ENCODE measurements at regions not wholly inside any gene's neighbourhood (a gene's known extent, or its start where the extent isn't known, plus 50 kb on each side); places are given as distances from the start of the nearest gene placed in this dataset.

DNA sequence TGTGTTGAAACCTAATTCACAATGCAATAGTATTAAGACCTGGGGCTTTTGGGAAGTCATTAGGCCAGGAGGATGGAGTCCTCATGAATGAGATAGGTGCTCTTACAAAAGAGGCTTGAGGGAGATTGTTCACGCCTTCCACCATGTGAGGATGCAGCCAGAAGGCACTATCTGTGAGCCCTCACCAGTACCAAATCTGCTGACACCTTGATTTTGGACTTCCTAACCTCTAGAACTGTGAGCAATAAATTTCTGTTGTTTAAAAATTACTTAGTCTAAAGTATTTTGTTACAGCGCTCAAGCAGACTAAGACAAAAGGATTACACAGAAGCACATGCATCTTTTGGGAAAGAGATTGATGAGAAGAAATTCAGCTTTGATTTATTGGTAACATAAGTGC, 232.9 kb upstream of the NR4A3 start:
- DNase-seq: no peak

DNA sequence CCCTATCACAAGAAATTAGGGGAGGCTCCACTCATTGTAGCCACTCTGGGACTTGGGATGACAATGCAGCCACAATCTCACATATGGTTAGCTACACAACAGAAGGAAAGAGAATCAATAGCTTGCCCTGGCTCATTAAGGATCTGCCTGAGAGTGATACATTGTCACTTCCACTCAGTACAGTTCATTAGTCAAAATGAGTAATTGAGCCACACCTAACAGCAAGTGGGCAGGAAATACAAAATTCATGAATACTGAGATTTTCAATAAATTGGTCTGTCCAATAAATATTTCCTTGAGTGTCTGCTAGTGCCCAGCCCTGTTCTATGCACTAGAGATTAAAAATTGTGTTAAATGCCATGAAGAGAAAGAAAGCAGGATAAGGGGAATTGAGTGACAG, 231.3 kb upstream of the NR4A3 start:
- DNase-seq: no peak

DNA sequence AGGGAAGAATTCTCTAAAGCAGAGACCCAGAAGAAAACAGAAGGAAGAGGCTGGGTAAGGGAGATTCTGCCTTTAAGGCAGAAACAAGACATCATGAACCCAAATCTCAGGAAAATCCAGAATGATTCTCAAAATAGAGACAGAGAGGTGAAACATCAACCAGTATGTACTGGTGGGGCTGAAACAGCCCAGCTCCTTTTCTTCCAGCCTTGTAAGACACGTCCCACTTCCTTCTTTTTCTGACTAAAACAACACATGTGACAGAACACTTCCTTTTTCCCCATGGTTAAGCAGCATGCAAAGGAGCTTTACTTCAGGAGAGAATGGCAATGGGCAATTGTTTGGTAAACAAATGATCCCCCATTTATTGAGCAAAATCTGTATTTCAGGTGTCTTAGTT, 230.8 kb upstream of the NR4A3 start:
- no peak for DNase-seq

- no peak for DNase-seq
These were observed 229.9 kb upstream of the NR4A3 start for GRCh38 chr9:99591770-99592169.

DNA sequence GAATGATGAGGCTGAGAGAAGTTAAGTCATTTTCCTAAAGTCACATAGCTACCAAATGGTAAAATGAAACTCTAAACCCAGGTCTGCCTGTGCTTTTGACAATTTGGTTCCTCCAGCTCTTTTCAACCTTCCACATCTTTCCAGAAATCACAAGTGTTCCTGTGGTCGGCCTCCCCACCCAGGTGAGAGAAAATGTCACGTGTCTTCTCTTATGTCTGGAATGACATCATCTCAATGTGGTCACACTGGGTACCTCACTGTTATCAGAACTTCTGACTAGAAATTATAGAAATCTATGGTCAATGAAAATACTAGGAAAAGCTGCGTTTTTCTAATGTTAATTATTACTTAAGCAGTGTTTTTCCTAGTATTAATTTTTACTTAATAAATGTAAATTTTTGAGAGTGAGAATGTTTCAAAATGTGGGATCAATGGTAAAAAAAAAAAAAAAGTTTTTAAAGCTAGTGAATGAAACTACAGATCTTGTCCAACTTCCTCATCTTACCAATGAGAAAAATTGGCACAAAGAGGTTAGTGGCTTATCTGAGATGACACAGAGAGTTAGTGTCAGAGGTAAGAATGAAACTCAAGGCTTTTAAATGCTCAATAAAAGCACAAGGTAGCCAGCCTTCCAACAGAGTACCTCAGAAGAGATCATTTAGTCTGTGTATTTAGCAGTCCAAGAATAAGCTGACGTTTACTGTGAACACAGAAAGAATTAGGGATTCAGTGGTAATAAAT, 228.7 kb upstream of the NR4A3 start:
- no peak for DNase-seq

- DNase-seq: no peak
These were observed 228.1 kb upstream of the NR4A3 start for GRCh38 chr9:99593610-99594009.

GRCh38 chr9:99594056-99594780, 227.5 kb upstream of the NR4A3 start:
- DNase-seq: no peak

- DNase-seq: no peak
These were observed 225.9 kb upstream of the NR4A3 start for GRCh38 chr9:99595796-99596195.

DNA sequence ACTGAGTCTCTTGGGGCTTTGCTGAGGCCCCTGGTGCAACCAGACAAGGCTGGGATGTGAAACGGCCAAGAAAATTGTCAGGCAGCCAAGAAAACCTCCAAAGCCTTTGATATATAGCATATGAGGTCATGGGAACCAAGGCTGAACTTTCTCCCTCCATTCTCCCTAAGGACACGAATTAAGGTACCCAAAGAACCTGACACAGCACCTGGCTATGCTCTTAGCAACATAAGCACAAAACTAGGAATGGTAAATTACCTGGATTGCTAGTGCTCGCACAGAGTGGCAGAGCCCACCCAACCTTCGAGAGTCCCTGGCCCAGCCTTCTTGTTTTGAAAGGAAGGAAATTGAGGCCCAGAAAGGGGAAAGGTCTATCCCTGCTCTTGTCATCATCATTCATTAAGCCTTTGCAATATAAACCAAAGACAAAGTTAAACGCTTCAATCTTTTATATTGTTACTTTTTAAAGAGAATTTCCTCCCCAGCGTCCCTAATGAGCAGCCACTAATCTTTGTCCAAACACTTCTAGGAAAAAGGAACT, 220.0 kb upstream of the NR4A3 start:
- DNase-seq: peak; percentile 72

GRCh38 chr9:99602854-99603253, 218.8 kb upstream of the NR4A3 start:
- no peak for DNase-seq

GRCh38 chr9:99605016-99605743, 216.5 kb upstream of the NR4A3 start:
- no peak for DNase-seq

GRCh38 chr9:99606296-99606695, 215.4 kb upstream of the NR4A3 start:
- no peak for DNase-seq

- DNase-seq: no peak
These were observed 214.7 kb upstream of the NR4A3 start for GRCh38 chr9:99606957-99607356.

DNA sequence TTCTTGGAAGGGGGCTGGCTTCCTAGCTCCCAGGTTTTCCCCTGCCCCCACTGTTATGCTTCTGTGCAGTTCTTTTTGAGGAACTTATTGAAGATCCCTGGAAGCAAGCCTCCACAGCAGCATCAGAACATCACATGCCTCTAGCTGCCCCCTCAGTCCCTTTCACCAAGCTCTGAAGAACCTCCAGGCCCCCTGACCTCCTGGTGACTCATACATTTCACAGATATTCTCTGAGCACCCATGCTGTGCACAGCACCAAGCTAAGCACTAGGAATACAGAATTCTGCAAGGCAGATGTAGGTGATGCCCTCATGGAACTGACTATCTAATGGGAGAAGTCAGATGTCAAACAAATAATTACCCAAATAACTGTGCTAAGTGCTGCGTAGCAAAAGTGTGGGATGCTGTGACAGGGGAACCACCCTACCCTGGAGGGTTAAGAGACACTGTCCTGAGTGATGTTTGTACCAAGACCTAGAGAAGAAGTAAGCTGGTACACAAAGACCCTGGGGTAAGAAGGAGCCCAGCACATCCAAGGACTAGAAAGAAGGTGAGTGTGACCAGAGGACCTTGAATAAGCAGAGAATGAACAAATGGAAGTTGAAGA, 213.7 kb upstream of the NR4A3 start:
- DNase-seq: no peak

GRCh38 chr9:99614341-99614740, 207.3 kb upstream of the NR4A3 start:
- no peak for DNase-seq

DNA sequence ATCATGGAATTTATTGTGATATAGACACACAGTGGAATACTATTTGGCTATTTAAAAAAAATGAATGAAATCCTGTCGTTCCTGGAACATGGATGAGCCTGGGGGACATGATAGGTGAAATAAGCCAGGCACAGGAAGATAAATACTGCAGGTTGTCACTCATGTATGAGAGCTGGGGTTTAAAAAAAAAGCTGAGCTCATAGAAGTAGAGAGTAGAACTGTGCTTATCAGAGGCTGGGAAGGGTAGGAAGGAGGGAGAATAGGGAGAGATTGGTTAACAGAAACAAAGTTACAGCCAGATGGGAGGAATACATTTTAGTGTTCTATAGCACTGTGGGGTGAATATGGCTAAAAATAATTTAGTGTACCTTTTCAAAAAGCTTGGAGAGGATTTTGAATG, 200.6 kb upstream of the NR4A3 start:
- DNase-seq: no peak

DNA sequence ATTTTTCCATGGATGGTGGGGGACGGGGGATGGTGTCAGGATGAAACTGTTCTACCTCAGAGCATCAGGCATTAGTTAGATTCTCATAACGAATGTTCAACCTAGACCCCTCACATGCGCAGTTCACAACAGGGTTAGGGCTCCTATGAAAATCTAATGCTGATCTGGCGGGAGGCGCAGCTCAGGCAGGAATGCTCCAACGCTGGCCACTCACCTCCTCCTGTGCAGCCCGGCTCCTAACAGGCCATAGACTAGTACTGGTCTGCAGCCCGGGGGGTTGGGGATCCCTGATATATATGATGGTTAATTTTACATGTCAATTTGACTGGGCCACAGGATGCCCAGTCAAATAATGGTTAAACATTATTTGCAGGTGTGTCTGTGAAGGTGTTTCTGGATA, 199.0 kb upstream of the NR4A3 start:
- no peak for DNase-seq

- DNase-seq: no peak
These were observed 197.8 kb upstream of the NR4A3 start for GRCh38 chr9:99623780-99624364.

DNA sequence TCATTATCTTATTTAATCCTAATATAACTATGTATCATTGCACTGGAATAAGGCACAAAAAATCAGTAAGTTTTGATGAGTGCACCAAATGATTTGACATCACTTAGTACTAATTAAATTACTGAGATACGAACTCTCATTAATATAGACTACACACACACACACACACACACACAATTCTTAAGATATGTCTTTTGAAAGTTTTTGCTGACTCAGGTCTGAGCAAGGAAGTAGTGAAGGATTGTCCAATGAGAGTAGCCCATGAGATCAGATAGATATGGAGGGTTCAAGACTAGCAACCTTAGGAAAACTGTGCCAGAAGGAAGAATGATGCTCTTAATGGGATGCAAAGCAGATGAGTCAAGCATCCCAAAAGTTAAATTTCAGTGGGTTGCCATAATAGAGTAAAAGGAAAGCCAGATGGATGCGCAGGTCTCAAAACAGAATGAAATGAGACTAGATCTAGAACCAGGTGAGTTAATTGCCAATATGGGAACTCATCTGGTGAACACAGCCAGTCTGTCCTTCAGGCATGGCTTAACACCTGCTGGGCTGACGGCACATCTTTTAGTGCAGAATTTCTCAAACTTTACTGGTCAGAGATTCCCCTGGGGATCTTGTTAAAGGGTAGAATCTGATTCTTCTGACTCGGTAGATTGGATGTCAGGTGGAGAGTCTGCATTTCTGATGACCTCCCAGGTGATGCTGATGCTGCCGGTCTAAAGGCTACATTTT, 197.0 kb upstream of the NR4A3 start:
- DNase-seq: no peak

DNA sequence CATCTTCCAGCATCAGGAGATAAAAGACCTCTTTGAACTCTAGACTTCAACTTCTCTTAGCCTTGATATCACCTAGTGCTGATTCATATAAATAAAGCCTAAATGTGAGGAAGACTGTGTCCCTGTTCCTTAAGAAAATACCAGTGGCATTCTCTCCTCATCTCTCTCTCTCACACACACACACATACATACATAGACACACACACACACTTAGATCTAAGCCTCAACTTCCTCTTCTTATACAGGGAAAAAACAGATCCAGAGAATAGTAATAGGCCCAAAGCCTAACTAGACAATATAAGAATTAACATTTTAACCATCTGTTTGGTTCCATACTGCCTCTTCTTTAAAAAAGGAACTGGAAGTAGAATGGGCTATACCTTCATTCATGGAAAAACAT, 195.3 kb upstream of the NR4A3 start:
- DNase-seq: no peak

- DNase-seq: no peak
These were observed 193.4 kb upstream of the NR4A3 start for GRCh38 chr9:99628285-99628684.

Measured in renal pelvis (tissue), 1 donor.